ENCODE measurements at regions not wholly inside any gene's neighbourhood (a gene's known extent, or its start where the extent isn't known, plus 50 kb on each side); places are given as distances from the start of the nearest gene placed in this dataset.
"Not testable (repeated sequence)": the region's sequence is repeated elsewhere in the genome, so short reads cannot be mapped to it uniquely, and the experiment has no call there.

DNA sequence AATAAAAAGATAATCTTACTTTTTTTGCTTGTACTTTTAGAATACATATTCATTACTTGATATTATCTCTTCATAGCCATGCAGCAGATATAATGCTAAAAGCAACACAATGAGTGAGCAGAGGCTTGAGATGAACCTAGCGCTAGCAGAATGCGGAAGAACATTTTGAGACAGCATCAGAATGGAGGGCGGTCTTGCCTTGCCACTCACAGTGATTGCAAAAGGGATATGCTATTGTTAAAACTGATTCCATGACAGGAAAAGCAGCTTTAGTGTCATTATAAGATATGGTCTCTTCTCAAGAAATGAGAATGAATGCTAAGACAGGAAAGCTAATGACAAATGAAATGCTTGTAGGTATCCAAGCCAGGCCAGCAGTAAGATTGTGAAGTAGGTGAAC, 200.0 kb upstream of the GJE1 start:
- H3K4me3 ChIP-seq: no peak overlapping the region
- H3K36me3 ChIP-seq (replicated peaks in 1 of 2): no peaks in the 10 kb centered on the region
- no peaks in the 10 kb centered on the region for H3K4me1 ChIP-seq (replicated peaks in 1 of 2)
- 59 to 82% (median 77%) methylated on average over 3 of the region's 3 CpGs for WGBS, 4 donors
- no peaks in the 10 kb centered on the region for H3K9me3 ChIP-seq (replicated peaks in 1 of 3)
- no peaks in the 10 kb centered on the region for H3K27me3 ChIP-seq
- H3K27ac ChIP-seq: no peak overlapping the region
- no peak for TF ChIP-seq POLR2A (IDR thresholded peaks at IDR 0.05)
- TF ChIP-seq, protein P1, sequence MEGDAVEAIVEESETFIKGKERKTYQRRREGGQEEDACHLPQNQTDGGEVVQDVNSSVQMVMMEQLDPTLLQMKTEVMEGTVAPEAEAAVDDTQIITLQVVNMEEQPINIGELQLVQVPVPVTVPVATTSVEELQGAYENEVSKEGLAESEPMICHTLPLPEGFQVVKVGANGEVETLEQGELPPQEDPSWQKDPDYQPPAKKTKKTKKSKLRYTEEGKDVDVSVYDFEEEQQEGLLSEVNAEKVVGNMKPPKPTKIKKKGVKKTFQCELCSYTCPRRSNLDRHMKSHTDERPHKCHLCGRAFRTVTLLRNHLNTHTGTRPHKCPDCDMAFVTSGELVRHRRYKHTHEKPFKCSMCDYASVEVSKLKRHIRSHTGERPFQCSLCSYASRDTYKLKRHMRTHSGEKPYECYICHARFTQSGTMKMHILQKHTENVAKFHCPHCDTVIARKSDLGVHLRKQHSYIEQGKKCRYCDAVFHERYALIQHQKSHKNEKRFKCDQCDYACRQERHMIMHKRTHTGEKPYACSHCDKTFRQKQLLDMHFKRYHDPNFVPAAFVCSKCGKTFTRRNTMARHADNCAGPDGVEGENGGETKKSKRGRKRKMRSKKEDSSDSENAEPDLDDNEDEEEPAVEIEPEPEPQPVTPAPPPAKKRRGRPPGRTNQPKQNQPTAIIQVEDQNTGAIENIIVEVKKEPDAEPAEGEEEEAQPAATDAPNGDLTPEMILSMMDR (IDR thresholded peaks at IDR 0.05): no peak
- no peak for DNase-seq
- intact Hi-C loops (cut with DNase I): no loop called here

DNA sequence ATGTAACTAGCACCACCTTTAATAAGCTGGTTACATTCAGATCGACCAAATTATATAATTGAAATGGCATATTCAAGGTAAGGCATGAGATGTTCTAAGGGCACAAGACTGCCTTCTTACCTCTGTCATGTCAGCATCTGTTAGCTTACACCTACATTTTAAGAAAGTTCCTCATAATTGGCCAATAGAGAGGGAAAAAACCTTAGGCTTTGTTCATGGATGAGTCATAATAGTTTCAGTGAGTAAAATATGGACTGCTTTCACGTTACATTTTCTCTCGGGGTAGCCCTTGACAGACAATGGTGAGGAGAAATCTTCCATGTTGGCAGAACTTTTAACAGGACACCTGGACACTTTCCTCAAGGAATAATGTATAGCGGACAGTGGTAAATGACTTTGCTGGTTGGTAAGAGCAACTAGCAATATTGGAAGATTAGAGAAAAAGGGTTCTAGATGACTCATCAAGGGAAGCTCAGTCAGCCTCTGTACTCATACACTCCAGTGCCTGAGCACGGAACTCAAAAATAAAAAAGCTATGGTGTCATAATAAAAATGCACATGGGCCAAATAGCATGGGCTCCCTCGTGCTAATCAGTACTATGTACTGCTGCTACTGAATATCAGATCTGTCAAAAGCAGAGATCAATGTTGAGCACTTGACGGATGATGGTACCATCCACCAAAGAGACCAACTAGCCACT, 206.4 kb upstream of the GJE1 start:
- H3K4me3 ChIP-seq; H3K27ac ChIP-seq; H3K27me3 ChIP-seq; H3K36me3 ChIP-seq (replicated peaks in 1 of 2); intact Hi-C loops (cut with DNase I); H3K4me1 ChIP-seq (replicated peaks in 1 of 2); H3K9me3 ChIP-seq (replicated peaks in 1 of 3); DNase-seq: not testable (repeated sequence)
- 60 to 75% (median 67%) methylated on average over 4 to 5 of the region's 7 CpGs for WGBS, 4 donors

DNA sequence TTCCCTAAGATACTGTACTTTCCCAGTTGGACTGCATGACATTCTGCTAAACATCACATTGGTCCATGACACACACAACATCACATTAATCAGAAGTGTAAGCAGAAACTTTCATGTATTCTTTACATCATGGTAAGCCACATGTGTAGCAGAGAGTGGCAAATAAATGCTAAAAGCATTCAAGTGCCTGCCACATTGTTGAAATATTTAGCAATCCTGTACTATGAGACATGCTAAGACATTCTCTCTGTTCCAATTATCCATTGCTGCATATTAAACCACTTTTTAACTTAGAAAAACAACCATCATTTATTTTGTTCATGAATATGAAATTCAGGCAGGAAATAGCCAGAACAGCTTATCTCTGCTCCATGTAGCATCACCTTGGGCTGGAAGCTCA, 207.7 kb upstream of the GJE1 start:
- Histone ChIP-seq H3K4me3 (no peak overlapping the region), H3K27me3 (no peaks in the 10 kb centered on the region), H3K36me3 (replicated peaks in 1 of 2) (no peaks in the 10 kb centered on the region), H3K27ac (no peak overlapping the region), H3K9me3 (replicated peaks in 1 of 3) (no peaks in the 10 kb centered on the region), H3K4me1 (replicated peaks in 1 of 2) (no peaks in the 10 kb centered on the region)
- DNase-seq: no peak
- no peak for TF ChIP-seq POLR2A (IDR thresholded peaks at IDR 0.05)
- TF ChIP-seq, protein P1 (IDR thresholded peaks at IDR 0.05): no peak
- intact Hi-C loops (cut with DNase I): no loop called here

DNA sequence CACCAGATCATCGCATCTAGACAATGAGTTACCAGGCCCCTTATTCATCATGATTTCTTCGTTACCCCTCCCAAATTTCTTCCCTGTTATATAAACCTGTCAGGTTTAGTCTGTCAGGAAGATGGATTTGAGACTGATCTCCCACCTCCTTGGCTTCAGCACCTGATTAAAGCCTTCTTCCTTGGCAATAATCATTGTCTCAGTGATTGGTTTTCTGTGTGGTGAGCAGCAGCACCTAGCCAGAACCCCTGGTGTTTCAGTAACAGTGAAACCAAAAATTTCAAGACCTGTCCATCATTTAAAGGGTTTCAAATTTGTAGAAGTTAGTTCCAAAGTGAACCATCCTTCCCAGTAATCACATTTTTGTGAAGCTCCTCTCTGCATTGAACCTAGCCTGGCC, 209.8 kb upstream of the GJE1 start:
- Histone ChIP-seq H3K9me3 (replicated peaks in 1 of 3) (no peaks in the 10 kb centered on the region), H3K27ac (no peak overlapping the region), H3K4me1 (replicated peaks in 1 of 2) (no peaks in the 10 kb centered on the region), H3K27me3 (no peaks in the 10 kb centered on the region), H3K4me3 (no peak overlapping the region), H3K36me3 (replicated peaks in 1 of 2) (no peaks in the 10 kb centered on the region)
- no peak for DNase-seq
- intact Hi-C loops (cut with DNase I): no loop called here
- WGBS, 4 donors: 72 to 84% (median 81%) methylated on average over 2 of the region's 2 CpGs
- TF ChIP-seq POLR2A (IDR thresholded peaks at IDR 0.05): no peak
- TF ChIP-seq, protein P1 (IDR thresholded peaks at IDR 0.05): no peak

DNA sequence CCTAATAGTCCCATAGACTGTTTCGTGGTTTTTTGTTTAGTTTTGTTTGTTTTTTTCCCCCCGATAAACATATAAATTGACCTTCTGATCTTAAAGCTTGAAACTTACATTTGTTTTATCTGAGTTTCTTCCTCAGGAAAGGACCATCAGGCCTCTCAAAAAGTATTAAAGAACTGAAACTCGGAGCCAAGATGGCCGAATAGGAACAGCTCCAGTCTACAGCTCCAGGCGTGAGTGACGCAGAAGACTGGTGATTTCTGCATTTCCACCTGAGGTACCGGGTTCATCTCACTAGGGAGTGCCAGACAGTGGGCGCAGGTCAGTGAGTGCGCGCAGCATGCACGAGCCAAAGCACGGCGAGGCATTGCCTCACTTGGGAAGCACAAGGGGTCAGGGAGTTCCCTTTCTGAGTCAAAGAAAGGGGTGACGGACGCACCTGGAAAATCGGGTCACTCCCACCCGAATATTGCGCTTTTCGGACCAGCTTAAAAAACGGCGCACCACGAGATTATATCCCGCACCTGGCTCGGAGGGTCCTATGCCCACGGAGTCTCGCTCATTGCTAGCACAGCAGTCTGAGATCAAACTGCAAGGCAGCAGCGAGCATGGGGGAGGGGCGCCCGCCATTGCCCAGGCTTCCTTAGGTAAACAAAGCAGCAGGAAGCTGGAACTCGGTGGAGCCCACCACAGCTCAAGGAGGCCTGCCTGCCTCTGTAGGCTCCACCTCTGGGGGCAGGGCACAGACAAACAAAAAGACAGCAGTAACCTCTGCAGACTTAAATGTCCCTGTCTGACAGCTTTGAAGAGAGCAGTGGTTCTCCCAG, 215.8 kb upstream of the GJE1 start:
- H3K27ac ChIP-seq; H3K4me3 ChIP-seq; H3K36me3 ChIP-seq (replicated peaks in 1 of 2); intact Hi-C loops (cut with DNase I); H3K9me3 ChIP-seq (replicated peaks in 1 of 3); DNase-seq; H3K4me1 ChIP-seq (replicated peaks in 1 of 2); H3K27me3 ChIP-seq: not testable (repeated sequence)
- 83 to 93% (median 87%) methylated on average over 20 to 29 of the region's 30 CpGs for WGBS, 4 donors
